T-helper 17 cell (primary cell): ENCODE measurements at regions not wholly inside any gene's neighbourhood (a gene's known extent, or its start where the extent isn't known, plus 50 kb on each side); places are given as distances from the start of the nearest gene placed in this dataset.

Experiments used
- ATAC-seq: fragments of 150-1000 bp; cut with Tn5 transposase; 2 replicates; pipeline ENCODE4 v1.10.0; 2021; ENCODE audit warnings: mild to moderate bottlenecking, moderate library complexity
- DNase-seq, 3 donors: peaks; one replicate each; pipeline versions ENCODE4 v3.0.0 to v3.0.0-alpha.2; 2020 to 2021
- H3K9me3 ChIP-seq: one replicate; pipeline ENCODE4 v1.7.0; 2013; ENCODE audit warnings: low read length, mild to moderate bottlenecking; ENCODE audit not compliant: control insufficient read depth, poor library complexity, severe bottlenecking
- H3K27ac Mint-ChIP-seq: one replicate; pipeline ENCODE4 v1.8.0; 2022; ENCODE audit warnings: mild to moderate bottlenecking, moderate library complexity, mixed read lengths
- H3K27me3 Mint-ChIP-seq: one replicate; pipeline ENCODE4 v1.8.0; 2022; ENCODE audit warnings: mixed read lengths
- H3K36me3 Mint-ChIP-seq: one replicate; pipeline ENCODE4 v1.8.0; 2022; ENCODE audit warnings: low read depth, mixed read lengths
- H3K4me1 Mint-ChIP-seq: one replicate; pipeline ENCODE4 v1.8.0; 2022; ENCODE audit warnings: mild to moderate bottlenecking, mixed read lengths
- H3K4me3 Mint-ChIP-seq: one replicate; pipeline ENCODE4 v1.8.0; 2022; ENCODE audit warnings: mild to moderate bottlenecking, moderate library complexity, mixed read lengths

DNA sequence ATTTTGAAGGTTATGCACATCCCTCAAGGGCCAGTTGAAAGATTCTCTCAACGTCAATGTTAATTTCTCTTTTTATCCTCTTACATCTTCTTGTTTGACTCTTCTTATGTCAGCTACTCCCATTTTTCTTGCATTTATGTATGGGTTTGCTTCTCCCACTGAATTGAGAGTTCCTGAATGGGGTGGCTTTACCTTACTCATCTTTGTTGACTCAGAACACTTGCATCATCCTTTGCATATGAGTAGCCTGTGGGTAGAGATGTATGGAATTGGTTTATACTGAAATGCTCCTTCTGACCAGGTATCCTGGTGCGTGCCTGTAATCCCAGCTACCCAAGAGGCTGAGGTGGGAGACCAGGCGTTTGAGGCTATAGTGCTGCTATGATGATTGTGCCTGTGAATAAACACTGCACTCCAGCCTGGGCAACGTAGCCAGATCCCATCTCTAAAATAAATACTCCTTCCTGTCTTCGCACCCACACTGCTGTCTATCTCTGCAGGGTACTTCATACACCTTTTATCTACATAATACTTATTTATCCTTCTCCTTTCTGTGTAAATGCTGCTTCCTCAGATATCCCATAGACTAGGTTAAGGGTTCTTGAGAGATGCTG lies 123.6 kb upstream of the DPH6 start:
- DNase-seq (no peak), ATAC-seq (no peak)
- Mint-ChIP-seq H3K4me1 (peaks cover 6% of the 10 kb centered on the region), H3K27ac (no peak overlapping the region), H3K27me3 (peaks cover 9% of the 10 kb centered on the region), H3K4me3 (no peak overlapping the region), H3K36me3 (peaks cover 2% of the 10 kb centered on the region)
- no peaks in the 10 kb centered on the region for H3K9me3 ChIP-seq

GRCh38 chr15:35671197-35671596 lies 125.2 kb upstream of the DPH6 start:
- Mint-ChIP-seq H3K4me1 (peaks cover 6% of the 10 kb centered on the region), H3K27me3 (peaks cover 9% of the 10 kb centered on the region), H3K27ac (no peak overlapping the region), H3K4me3 (no peak overlapping the region), H3K36me3 (peaks cover 2% of the 10 kb centered on the region)
- ATAC-seq (no peak), DNase-seq (no peak)
- no peaks in the 10 kb centered on the region for H3K9me3 ChIP-seq

- Mint-ChIP-seq H3K4me3 (no peak overlapping the region), H3K27ac (no peak overlapping the region), H3K4me1 (peaks cover 6% of the 10 kb centered on the region), H3K27me3 (peaks cover 9% of the 10 kb centered on the region), H3K36me3 (peaks cover 2% of the 10 kb centered on the region)
- no peaks in the 10 kb centered on the region for H3K9me3 ChIP-seq
- ATAC-seq (no peak), DNase-seq (no peak)
These were observed 126.0 kb upstream of the DPH6 start for GRCh38 chr15:35671981-35672380.

DNA sequence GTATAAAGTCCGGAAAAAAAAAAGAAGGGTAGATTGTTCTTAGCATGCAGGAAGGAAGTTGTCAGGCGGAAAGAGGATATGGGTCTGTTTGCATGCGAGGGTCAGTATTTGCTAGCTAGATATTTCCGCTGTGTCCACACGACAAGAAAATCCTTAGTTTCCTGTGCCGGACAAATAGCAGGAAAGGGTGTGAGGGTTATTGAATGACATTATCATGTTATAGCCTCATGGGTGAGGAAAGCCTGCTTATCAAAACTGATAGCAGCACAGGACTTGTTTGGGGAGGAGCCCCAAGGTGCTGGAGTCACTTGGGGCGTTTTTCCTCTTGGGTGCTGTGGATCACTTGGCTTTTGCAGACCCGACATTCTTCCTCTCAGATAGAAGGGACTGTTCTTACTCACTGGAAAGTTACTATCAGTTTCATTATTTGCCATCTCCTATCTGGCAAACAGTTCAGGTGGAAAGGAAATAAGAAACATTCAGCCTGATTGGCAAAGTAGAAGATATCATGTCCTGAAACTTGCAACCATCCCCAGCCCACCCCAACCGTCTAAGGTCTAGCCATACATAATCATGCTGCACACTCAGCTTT lies 127.2 kb upstream of the DPH6 start:
- DNase-seq (no peak), ATAC-seq (no peak)
- Mint-ChIP-seq H3K4me3 (peak overlapping the region; percentile 85), H3K27ac (peak overlapping the region; percentile 25), H3K27me3 (peaks cover 9% of the 10 kb centered on the region), H3K4me1 (peaks cover 6% of the 10 kb centered on the region), H3K36me3 (peaks cover 2% of the 10 kb centered on the region)
- no peaks in the 10 kb centered on the region for H3K9me3 ChIP-seq

DNA sequence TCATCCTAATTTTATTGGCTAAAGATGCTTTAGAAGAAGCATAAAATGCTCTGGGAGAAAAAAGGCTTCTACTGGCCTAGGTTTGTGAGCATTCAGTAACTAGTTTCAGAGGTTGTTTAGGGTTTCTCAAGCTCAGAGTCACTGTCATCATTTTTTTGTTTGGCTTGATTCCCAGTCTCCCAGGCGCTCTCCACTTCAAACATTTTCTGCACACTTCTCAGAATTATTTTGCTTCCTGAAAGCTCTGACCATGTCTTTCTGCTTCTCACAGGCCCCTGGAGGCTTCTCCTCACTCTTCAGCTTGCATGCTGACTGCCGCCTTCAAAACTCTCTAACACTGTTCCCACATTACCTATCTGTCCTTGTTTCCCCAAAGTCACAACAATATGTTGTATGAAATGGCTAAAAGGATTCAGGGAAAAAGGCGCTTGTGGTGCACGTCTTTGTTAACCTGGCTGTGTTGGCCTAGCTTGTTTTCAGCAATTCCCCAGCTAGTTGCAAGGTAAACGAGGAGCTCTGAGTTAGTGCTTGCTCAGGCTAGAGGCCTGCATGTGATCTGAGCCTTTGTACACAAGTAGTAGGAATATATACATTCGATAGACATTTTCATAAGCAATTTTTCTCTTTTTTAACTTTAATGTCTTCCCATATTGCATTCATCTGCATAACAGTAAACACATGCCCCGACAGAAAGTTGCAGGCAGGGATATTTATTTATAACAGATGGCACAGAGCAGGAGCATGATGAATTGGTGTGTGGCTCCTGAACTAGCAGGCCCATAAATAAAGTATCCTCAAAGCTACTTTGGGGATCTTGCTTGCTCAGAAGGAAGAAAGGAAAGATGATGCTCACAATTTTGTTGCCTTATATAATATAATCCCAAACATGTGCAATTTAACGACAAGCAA lies 129.2 kb upstream of the DPH6 start:
- H3K4me3 Mint-ChIP-seq, result no peak overlapping the region
- peaks cover 9% of the 10 kb centered on the region for H3K27me3 Mint-ChIP-seq
- no peak overlapping the region for H3K27ac Mint-ChIP-seq
- no peaks in the 10 kb centered on the region for H3K9me3 ChIP-seq
- DNase-seq (no peak), ATAC-seq (no peak)
- H3K36me3 Mint-ChIP-seq, result peaks cover 2% of the 10 kb centered on the region
- H3K4me1 Mint-ChIP-seq, result peaks cover 3% of the 10 kb centered on the region

DNA sequence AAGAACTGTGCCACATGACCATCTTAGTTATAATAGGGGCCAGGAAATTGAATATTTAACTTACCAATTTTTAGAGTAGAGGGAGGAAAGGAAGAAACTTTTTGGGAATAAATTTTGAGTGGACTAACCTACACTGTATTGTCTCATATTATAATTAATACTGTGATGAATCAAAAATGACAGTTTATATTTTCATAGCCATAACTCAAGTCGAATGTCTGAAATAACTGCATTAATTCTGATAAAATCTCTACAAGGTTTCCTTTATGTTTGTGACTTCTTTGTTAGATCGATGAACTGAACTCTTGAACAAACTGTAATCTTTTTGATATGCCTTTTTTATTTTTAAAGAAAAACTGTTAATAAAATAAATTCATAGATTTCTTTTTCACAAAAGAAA lies 132.8 kb upstream of the DPH6 start:
- H3K27me3 Mint-ChIP-seq, result peaks cover 2% of the 10 kb centered on the region
- no peak overlapping the region for H3K27ac Mint-ChIP-seq
- H3K4me1 Mint-ChIP-seq, result no peaks in the 10 kb centered on the region
- ATAC-seq (no peak), DNase-seq (no peak)
- H3K36me3 Mint-ChIP-seq, result no peaks in the 10 kb centered on the region
- H3K9me3 ChIP-seq, result no peaks in the 10 kb centered on the region
- H3K4me3 Mint-ChIP-seq, result no peak overlapping the region

DNA sequence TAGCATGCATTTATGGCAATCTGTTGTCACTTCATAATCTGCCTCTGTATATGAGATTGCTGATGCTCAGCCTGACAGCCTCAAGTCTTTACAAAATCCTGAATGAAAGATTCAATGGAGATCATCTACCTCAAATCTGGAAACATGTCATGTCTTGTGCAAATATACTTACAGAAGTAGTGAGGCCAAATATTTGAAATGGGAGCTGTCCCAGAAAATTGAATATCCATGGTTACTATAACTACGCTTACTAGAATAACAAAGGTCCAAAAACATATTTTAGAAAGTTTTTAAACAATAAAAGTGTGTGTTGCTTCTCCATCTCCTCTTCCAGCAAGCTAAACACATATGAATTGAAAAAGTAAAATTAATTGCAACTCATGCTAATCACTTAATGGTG lies 133.2 kb upstream of the DPH6 start:
- ATAC-seq (no peak), DNase-seq (no peak)
- Mint-ChIP-seq H3K4me3 (no peak overlapping the region), H3K36me3 (no peaks in the 10 kb centered on the region), H3K4me1 (no peaks in the 10 kb centered on the region), H3K27ac (no peak overlapping the region), H3K27me3 (peaks cover 6% of the 10 kb centered on the region)
- no peaks in the 10 kb centered on the region for H3K9me3 ChIP-seq

- Mint-ChIP-seq H3K27me3 (peaks cover 18% of the 10 kb centered on the region), H3K36me3 (no peaks in the 10 kb centered on the region), H3K27ac (no peak overlapping the region), H3K4me1 (no peaks in the 10 kb centered on the region), H3K4me3 (no peak overlapping the region)
- no peaks in the 10 kb centered on the region for H3K9me3 ChIP-seq
- no peak for ATAC-seq
- DNase-seq, result no peak
These were observed 135.0 kb upstream of the DPH6 start for GRCh38 chr15:35680951-35681350.

DNA sequence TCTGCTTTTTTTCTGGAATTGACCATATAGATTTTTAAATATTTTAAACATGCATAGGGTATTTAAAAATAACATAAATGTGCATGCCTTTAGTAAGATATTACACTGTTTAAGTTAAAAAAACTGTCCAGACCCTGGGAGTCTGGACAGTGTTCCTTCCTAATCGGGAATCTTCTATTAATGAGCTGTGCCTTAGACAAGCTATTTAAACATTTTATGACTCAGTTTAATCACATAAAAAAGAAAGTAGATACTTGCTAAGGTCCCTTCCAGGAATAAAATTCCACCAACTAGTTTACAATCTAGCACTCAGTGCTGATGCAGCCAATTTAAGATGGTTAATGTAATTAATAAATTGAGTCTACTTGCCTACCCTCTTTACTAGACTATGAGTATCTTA lies 140.4 kb upstream of the DPH6 start:
- no peak overlapping the region for H3K4me3 Mint-ChIP-seq
- H3K27me3 Mint-ChIP-seq, result peaks cover 58% of the 10 kb centered on the region
- no peak for DNase-seq
- H3K9me3 ChIP-seq, result no peaks in the 10 kb centered on the region
- H3K27ac Mint-ChIP-seq, result no peak overlapping the region
- peaks cover 2% of the 10 kb centered on the region for H3K36me3 Mint-ChIP-seq
- H3K4me1 Mint-ChIP-seq, result no peaks in the 10 kb centered on the region
- no peak for ATAC-seq

- peaks cover 57% of the 10 kb centered on the region for H3K27me3 Mint-ChIP-seq
- no peak overlapping the region for H3K27ac Mint-ChIP-seq
- H3K4me3 Mint-ChIP-seq, result no peak overlapping the region
- H3K9me3 ChIP-seq, result no peaks in the 10 kb centered on the region
- peaks cover 2% of the 10 kb centered on the region for H3K36me3 Mint-ChIP-seq
- H3K4me1 Mint-ChIP-seq, result no peaks in the 10 kb centered on the region
- no peak for ATAC-seq
- DNase-seq, result no peak
These were observed 143.3 kb upstream of the DPH6 start for GRCh38 chr15:35689266-35689665.

DNA sequence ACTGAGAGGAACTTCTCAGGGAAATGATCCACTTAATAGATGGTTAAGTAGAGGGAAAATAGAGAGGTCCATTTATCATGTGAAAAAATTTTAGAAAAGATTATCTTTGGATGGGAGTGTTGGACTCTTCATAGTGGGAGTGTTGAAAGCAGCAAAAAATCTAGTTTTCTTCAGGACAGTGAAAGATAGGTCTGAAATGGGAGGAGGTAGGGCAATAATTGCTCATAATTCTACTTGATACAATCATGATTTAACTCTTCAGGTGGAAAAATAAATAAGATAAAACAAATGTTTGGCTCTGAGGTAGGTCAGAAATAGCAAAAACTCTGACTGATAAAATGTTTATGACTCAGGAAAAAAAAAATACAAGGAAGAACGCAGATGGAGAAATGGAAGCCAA lies 144.1 kb upstream of the DPH6 start:
- DNase-seq (no peak), ATAC-seq (no peak)
- Mint-ChIP-seq H3K4me3 (no peak overlapping the region), H3K4me1 (no peaks in the 10 kb centered on the region), H3K36me3 (peaks cover 2% of the 10 kb centered on the region), H3K27me3 (peaks cover 53% of the 10 kb centered on the region), H3K27ac (no peak overlapping the region)
- H3K9me3 ChIP-seq, result no peaks in the 10 kb centered on the region

- H3K36me3 Mint-ChIP-seq, result peaks cover 2% of the 10 kb centered on the region
- no peaks in the 10 kb centered on the region for H3K4me1 Mint-ChIP-seq
- ATAC-seq, result no peak
These were observed 144.7 kb upstream of the DPH6 start for GRCh38 chr15:35690698-35691116.

GRCh38 chr15:35691173-35691761 lies 145.3 kb upstream of the DPH6 start:
- H3K4me3 Mint-ChIP-seq, result no peak overlapping the region
- no peak overlapping the region for H3K27ac Mint-ChIP-seq
- H3K36me3 Mint-ChIP-seq, result peaks cover 2% of the 10 kb centered on the region
- ATAC-seq (no peak), DNase-seq (no peak)
- H3K4me1 Mint-ChIP-seq, result no peaks in the 10 kb centered on the region
- H3K27me3 Mint-ChIP-seq, result peaks cover 43% of the 10 kb centered on the region
- H3K9me3 ChIP-seq, result no peaks in the 10 kb centered on the region

More at GRCh38 chr15:35690698-35691116, 144.7 kb upstream of the DPH6 start:
- H3K27me3 Mint-ChIP-seq, result peaks cover 48% of the 10 kb centered on the region
- H3K27ac Mint-ChIP-seq, result no peak overlapping the region
- H3K4me3 Mint-ChIP-seq, result no peak overlapping the region
- no peaks in the 10 kb centered on the region for H3K9me3 ChIP-seq
- no peak for DNase-seq
